HL-60 (cell line): ENCODE measurements at regions not wholly inside any gene's neighbourhood (a gene's known extent, or its start where the extent isn't known, plus 50 kb on each side); places are given as distances from the start of the nearest gene placed in this dataset.

Source experiments
- GABPA ChIP-seq: IDR thresholded peaks from 2 replicates; pipeline ENCODE4 v1.6.1; 2012; ENCODE audit warnings: low read depth
- POLR2AphosphoS5 ChIP-seq: IDR thresholded peaks from 2 replicates; pipeline ENCODE4 v1.6.1; 2012; ENCODE audit warnings: low read depth
- REST ChIP-seq: IDR thresholded peaks from 2 replicates; pipeline ENCODE4 v1.6.1; 2012; ENCODE audit warnings: low read depth; ENCODE audit not compliant: insufficient replicate concordance
- SPI1 ChIP-seq: IDR thresholded peaks from 2 replicates; pipeline ENCODE4 v1.6.1; 2012; ENCODE audit warnings: low read depth, mild to moderate bottlenecking, borderline replicate concordance
- TF ChIP-seq, protein P1 (sequence below): IDR thresholded peaks from one replicate; pipeline ENCODE4 v1.5.1; 2011; ENCODE audit warnings: low read length, control low read depth, inconsistent platforms; ENCODE audit not compliant: insufficient read depth

- TF ChIP-seq, protein P1, sequence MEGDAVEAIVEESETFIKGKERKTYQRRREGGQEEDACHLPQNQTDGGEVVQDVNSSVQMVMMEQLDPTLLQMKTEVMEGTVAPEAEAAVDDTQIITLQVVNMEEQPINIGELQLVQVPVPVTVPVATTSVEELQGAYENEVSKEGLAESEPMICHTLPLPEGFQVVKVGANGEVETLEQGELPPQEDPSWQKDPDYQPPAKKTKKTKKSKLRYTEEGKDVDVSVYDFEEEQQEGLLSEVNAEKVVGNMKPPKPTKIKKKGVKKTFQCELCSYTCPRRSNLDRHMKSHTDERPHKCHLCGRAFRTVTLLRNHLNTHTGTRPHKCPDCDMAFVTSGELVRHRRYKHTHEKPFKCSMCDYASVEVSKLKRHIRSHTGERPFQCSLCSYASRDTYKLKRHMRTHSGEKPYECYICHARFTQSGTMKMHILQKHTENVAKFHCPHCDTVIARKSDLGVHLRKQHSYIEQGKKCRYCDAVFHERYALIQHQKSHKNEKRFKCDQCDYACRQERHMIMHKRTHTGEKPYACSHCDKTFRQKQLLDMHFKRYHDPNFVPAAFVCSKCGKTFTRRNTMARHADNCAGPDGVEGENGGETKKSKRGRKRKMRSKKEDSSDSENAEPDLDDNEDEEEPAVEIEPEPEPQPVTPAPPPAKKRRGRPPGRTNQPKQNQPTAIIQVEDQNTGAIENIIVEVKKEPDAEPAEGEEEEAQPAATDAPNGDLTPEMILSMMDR: no peak
- TF ChIP-seq POLR2AphosphoS5 (no peak), GABPA (no peak), REST (no peak), SPI1 (peak; percentile 1; the same call in 1 of the 2 replicates)
Observed at GRCh38 chr5:16271851-16272250, 92.3 kb upstream of the MARCHF11 start.
